Breast epithelium (tissue), 4 donors: ENCODE measurements at regions not wholly inside any gene's neighbourhood (a gene's known extent, or its start where the extent isn't known, plus 50 kb on each side); places are given as distances from the start of the nearest gene placed in this dataset.

Source experiments
- DNase-seq, 2 donors: peaks; one replicate each; pipeline ENCODE4 v3.0.0-alpha.2; 2019; ENCODE audit warnings: low spot score in 2 of 2
- H3K27ac ChIP-seq, 2 donors: fragments of 200-600 bp; sonication (generic) in 1 of 2; one replicate each; pipeline ENCODE4 v1.5.1; 2016 to 2019; ENCODE audit warnings: mild to moderate bottlenecking in 1 of 2
- H3K27me3 ChIP-seq, 2 donors: fragments of 200-600 bp; sonication (generic) in 1 of 2; one replicate each; pipeline versions ENCODE4 v1.5.1 to v1.6.0; 2017 to 2019; ENCODE audit warnings: control low read depth in 1 of 2, mild to moderate bottlenecking in 1 of 2
- H3K36me3 ChIP-seq: fragments of 200-600 bp; one replicate; pipeline ENCODE4 v1.5.1; 2019
- H3K4me1 ChIP-seq, 2 donors: fragments of 200-600 bp; sonication (generic); one replicate each; pipeline ENCODE4 v1.5.1; 2016 to 2019; ENCODE audit warnings: control low read depth in 1 of 2
- H3K4me3 ChIP-seq, 3 donors: fragments of 200-600 bp; sonication (generic); 1 replicate in 2 of 3; 2 replicates in 1 of 3; pipeline ENCODE4 v1.5.1; 2016 to 2019; ENCODE audit warnings: mild to moderate bottlenecking in 3 of 3, moderate library complexity in 2 of 3
- H3K9me3 ChIP-seq, 2 donors: fragments of 200-600 bp; sonication (generic) in 1 of 2; one replicate each; pipeline ENCODE4 v1.5.1; 2016 to 2019; ENCODE audit warnings: control low read depth in 1 of 2
- CTCF ChIP-seq, 3 donors: fragments of 450-650 bp; IDR thresholded peaks; one replicate each; pipeline ENCODE4 v1.5.1; 2016 to 2017; ENCODE audit warnings: antibody characterized with exemption in 3 of 3, mild to moderate bottlenecking in 3 of 3, moderate library complexity in 3 of 3
- POLR2A ChIP-seq: fragments of 450-650 bp; IDR thresholded peaks from one replicate; pipeline ENCODE4 v1.6.1; 2016; ENCODE audit warnings: antibody characterized with exemption, mild to moderate bottlenecking, moderate library complexity
- POLR2AphosphoS5 ChIP-seq, 3 donors: sonication (generic); formaldehyde crosslinking; IDR thresholded peaks; one replicate each; pipeline ENCODE4 v1.6.1; 2017; ENCODE audit warnings: antibody characterized with exemption in 3 of 3
- intact Hi-C: fragments of 100-400 bp; cut with DNase I; formaldehyde crosslinking; loops from one replicate; pipeline ENCODE4 v1.15.1; 2023; ENCODE audit warnings: low total_unique reads

DNA sequence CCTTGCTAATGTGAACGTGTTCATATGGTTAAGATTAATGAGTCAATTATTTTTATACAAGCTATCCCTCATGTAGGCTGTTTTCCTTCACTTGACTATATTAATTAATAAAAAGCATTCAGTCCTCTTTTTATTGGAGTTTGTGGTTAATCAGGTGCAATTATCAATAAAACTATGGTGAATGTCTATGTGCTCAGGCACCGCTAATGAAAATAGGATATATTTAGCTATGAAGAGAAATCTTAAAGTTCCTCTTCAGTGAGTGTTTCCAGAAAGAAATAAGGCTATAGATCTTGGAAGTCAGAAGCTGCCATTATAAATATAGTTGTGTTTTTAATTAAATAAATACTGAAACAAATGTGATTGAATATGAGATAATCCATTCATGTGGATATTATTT lies 422.1 kb downstream of the DMAC1 start:
- Histone ChIP-seq H3K4me3 (no peak overlapping the region), H3K27me3 (no peaks in the 10 kb centered on the region), H3K4me1 (no peaks in the 10 kb centered on the region), H3K27ac (no peak overlapping the region), H3K9me3 (peaks cover 0 to 10% of the 10 kb centered on the region in 2 donors), H3K36me3 (no peaks in the 10 kb centered on the region)
- DNase-seq, result no peak
- TF ChIP-seq CTCF (IDR thresholded peaks at IDR 0.05) (no peak), POLR2AphosphoS5 (IDR thresholded peaks at IDR 0.05) (no peak), POLR2A (no peak)
- intact Hi-C loops, result no loop called here

- Histone ChIP-seq H3K4me3 (no peak overlapping the region), H3K27ac (no peak overlapping the region), H3K36me3 (no peaks in the 10 kb centered on the region), H3K4me1 (no peaks in the 10 kb centered on the region), H3K27me3 (no peaks in the 10 kb centered on the region), H3K9me3 (peaks cover 0 to 10% of the 10 kb centered on the region in 2 donors)
- intact Hi-C loops, result no loop called here
- no peak for DNase-seq
- no peak for TF ChIP-seq CTCF (IDR thresholded peaks at IDR 0.05)
- no peak for TF ChIP-seq POLR2A
- no peak for TF ChIP-seq POLR2AphosphoS5 (IDR thresholded peaks at IDR 0.05)
Measured at GRCh38 chr9:7376833-7377232, 422.7 kb downstream of the DMAC1 start.

GRCh38 chr9:7376213-7376612 lies 423.4 kb downstream of the DMAC1 start:
- no peak overlapping the region for H3K27ac ChIP-seq
- no peaks in the 10 kb centered on the region for H3K4me1 ChIP-seq
- intact Hi-C loops, result no loop called here
- no peaks in the 10 kb centered on the region for H3K27me3 ChIP-seq
- H3K36me3 ChIP-seq, result no peaks in the 10 kb centered on the region
- DNase-seq, result no peak
- H3K9me3 ChIP-seq, result peaks cover 0 to 10% of the 10 kb centered on the region in 2 donors
- no peak for TF ChIP-seq POLR2A
- no peak for TF ChIP-seq POLR2AphosphoS5 (IDR thresholded peaks at IDR 0.05)
- no peak for TF ChIP-seq CTCF (IDR thresholded peaks at IDR 0.05)
- H3K4me3 ChIP-seq, result no peak overlapping the region

GRCh38 chr9:7375013-7375511 lies 424.5 kb downstream of the DMAC1 start:
- Histone ChIP-seq H3K27ac (no peak overlapping the region), H3K9me3 (peaks cover 0 to 10% of the 10 kb centered on the region in 2 donors), H3K4me1 (no peaks in the 10 kb centered on the region), H3K27me3 (no peaks in the 10 kb centered on the region), H3K36me3 (no peaks in the 10 kb centered on the region), H3K4me3 (no peak overlapping the region)
- intact Hi-C loops, result no loop called here
- TF ChIP-seq CTCF (IDR thresholded peaks at IDR 0.05) (no peak), POLR2A (no peak), POLR2AphosphoS5 (IDR thresholded peaks at IDR 0.05) (no peak)
- no peak for DNase-seq

DNA sequence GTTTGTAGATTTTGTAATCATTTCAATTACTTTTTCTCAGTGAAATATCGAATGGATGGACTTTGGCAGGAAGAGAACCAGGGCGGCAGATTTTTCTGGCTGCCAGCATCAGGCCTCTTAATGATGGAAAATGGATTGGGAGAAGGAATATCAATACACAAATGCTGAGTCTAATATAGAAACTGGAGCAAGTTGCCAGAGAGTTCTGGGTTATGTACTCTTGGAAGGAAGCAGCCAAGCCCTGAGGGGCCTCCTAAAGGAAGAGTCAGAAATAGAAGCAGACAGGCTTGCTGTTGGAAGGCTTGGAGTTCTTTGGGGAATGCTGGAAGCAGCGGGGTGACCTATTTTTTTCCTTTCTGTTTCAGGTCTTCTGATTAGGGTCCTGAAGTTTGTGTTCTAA lies 428.6 kb downstream of the DMAC1 start:
- H3K4me3 ChIP-seq, result no peak overlapping the region
- DNase-seq, result no peak
- H3K27me3 ChIP-seq, result no peaks in the 10 kb centered on the region
- TF ChIP-seq CTCF (IDR thresholded peaks at IDR 0.05) (no peak), POLR2AphosphoS5 (IDR thresholded peaks at IDR 0.05) (no peak), POLR2A (no peak)
- peaks cover 0 to 2% of the 10 kb centered on the region in 2 donors for H3K9me3 ChIP-seq
- H3K27ac ChIP-seq, result no peak overlapping the region
- no peaks in the 10 kb centered on the region for H3K4me1 ChIP-seq
- no peaks in the 10 kb centered on the region for H3K36me3 ChIP-seq
- intact Hi-C loops, result no loop called here
